ENCODE measurements at regions not wholly inside any gene's neighbourhood (a gene's known extent, or its start where the extent isn't known, plus 50 kb on each side); places are given as distances from the start of the nearest gene placed in this dataset.

- Histone ChIP-seq H3K79me2 (ENCODE audit: insufficient read depth, low read length) (no peaks in the 10 kb centered on the region), H3K9me3 (ENCODE audit: insufficient read depth, low read length) (no peaks in the 10 kb centered on the region), H3K27me3 (ENCODE audit: low read length) (no peaks in the 10 kb centered on the region), H3K9me2 (replicated peaks; ENCODE audit: insufficient read depth, low read length) (no peaks in the 10 kb centered on the region), H3K36me3 (ENCODE audit: low read length) (no peaks in the 10 kb centered on the region), H3K4me2 (ENCODE audit: low read depth, low read length, poor library complexity, severe bottlenecking) (no peak overlapping the region), H4K20me1 (ENCODE audit: low read depth, low read length) (no peaks in the 10 kb centered on the region), H3F3A (ENCODE audit: insufficient read depth) (no peaks in the 10 kb centered on the region), H2AFZ (ENCODE audit: low read depth, low read length, severe bottlenecking) (no peak overlapping the region), H3K9ac (ENCODE audit: low read length) (no peak overlapping the region), H3K4me3 (ENCODE audit: insufficient read depth, low read length, poor library complexity, severe bottlenecking) (no peak overlapping the region), H3K27ac (ENCODE audit: low read depth, low read length) (no peak overlapping the region)
- TF ChIP-seq, protein P1, sequence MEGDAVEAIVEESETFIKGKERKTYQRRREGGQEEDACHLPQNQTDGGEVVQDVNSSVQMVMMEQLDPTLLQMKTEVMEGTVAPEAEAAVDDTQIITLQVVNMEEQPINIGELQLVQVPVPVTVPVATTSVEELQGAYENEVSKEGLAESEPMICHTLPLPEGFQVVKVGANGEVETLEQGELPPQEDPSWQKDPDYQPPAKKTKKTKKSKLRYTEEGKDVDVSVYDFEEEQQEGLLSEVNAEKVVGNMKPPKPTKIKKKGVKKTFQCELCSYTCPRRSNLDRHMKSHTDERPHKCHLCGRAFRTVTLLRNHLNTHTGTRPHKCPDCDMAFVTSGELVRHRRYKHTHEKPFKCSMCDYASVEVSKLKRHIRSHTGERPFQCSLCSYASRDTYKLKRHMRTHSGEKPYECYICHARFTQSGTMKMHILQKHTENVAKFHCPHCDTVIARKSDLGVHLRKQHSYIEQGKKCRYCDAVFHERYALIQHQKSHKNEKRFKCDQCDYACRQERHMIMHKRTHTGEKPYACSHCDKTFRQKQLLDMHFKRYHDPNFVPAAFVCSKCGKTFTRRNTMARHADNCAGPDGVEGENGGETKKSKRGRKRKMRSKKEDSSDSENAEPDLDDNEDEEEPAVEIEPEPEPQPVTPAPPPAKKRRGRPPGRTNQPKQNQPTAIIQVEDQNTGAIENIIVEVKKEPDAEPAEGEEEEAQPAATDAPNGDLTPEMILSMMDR (IDR thresholded peaks at IDR 0.05; ENCODE audit: insufficient read depth, low read length, poor library complexity, severe bottlenecking), result no peak
- no peak for TF ChIP-seq EZH2phosphoT487 (conservative IDR thresholded peaks at IDR 0.05; ENCODE audit: low read length)
Observed at GRCh38 chr10:2989292-2989947, 77.9 kb upstream of the PFKP start.

GRCh38 chr10:2987185-2987768 is 80.1 kb upstream of the PFKP start:
- no peaks in the 10 kb centered on the region for H3K9me3 ChIP-seq (ENCODE audit: insufficient read depth, low read length)
- no peak overlapping the region for H3K9ac ChIP-seq (ENCODE audit: low read length)
- TF ChIP-seq, protein P1 (IDR thresholded peaks at IDR 0.05; ENCODE audit: insufficient read depth, low read length, poor library complexity, severe bottlenecking), result no peak
- no peak for TF ChIP-seq EZH2phosphoT487 (conservative IDR thresholded peaks at IDR 0.05; ENCODE audit: low read length)
- no peaks in the 10 kb centered on the region for H3K79me2 ChIP-seq (ENCODE audit: insufficient read depth, low read length)
- no peak overlapping the region for H3K4me3 ChIP-seq (ENCODE audit: insufficient read depth, low read length, poor library complexity, severe bottlenecking)
- H3K27ac ChIP-seq (ENCODE audit: low read depth, low read length), result no peak overlapping the region
- H3K4me2 ChIP-seq (ENCODE audit: low read depth, low read length, poor library complexity, severe bottlenecking), result no peak overlapping the region
- no peaks in the 10 kb centered on the region for H3K9me2 ChIP-seq (replicated peaks; ENCODE audit: insufficient read depth, low read length)
- H2AFZ ChIP-seq (ENCODE audit: low read depth, low read length, severe bottlenecking), result no peak overlapping the region
- no peaks in the 10 kb centered on the region for H3K27me3 ChIP-seq (ENCODE audit: low read length)
- no peaks in the 10 kb centered on the region for H4K20me1 ChIP-seq (ENCODE audit: low read depth, low read length)
- no peaks in the 10 kb centered on the region for H3F3A ChIP-seq (ENCODE audit: insufficient read depth)
- no peaks in the 10 kb centered on the region for H3K36me3 ChIP-seq (ENCODE audit: low read length)

- no peak for TF ChIP-seq EZH2phosphoT487 (conservative IDR thresholded peaks at IDR 0.05; ENCODE audit: low read length)
- TF ChIP-seq, protein P1 (IDR thresholded peaks at IDR 0.05; ENCODE audit: insufficient read depth, low read length, poor library complexity, severe bottlenecking), result no peak
- H4K20me1 ChIP-seq (ENCODE audit: low read depth, low read length), result no peaks in the 10 kb centered on the region
- no peaks in the 10 kb centered on the region for H3K9me2 ChIP-seq (replicated peaks; ENCODE audit: insufficient read depth, low read length)
- H3K4me3 ChIP-seq (ENCODE audit: insufficient read depth, low read length, poor library complexity, severe bottlenecking), result no peak overlapping the region
- H3K27me3 ChIP-seq (ENCODE audit: low read length), result no peaks in the 10 kb centered on the region
- H3K27ac ChIP-seq (ENCODE audit: low read depth, low read length), result no peak overlapping the region
- no peak overlapping the region for H2AFZ ChIP-seq (ENCODE audit: low read depth, low read length, severe bottlenecking)
- H3K9me3 ChIP-seq (ENCODE audit: insufficient read depth, low read length), result no peaks in the 10 kb centered on the region
- no peaks in the 10 kb centered on the region for H3F3A ChIP-seq (ENCODE audit: insufficient read depth)
- H3K4me2 ChIP-seq (ENCODE audit: low read depth, low read length, poor library complexity, severe bottlenecking), result no peak overlapping the region
- no peak overlapping the region for H3K9ac ChIP-seq (ENCODE audit: low read length)
- H3K79me2 ChIP-seq (ENCODE audit: insufficient read depth, low read length), result no peaks in the 10 kb centered on the region
- H3K36me3 ChIP-seq (ENCODE audit: low read length), result no peaks in the 10 kb centered on the region
Observed at GRCh38 chr10:2986391-2986801, 81.0 kb upstream of the PFKP start.

Measured in SU-DHL-6 (cell line).